ENCODE measurements at regions not wholly inside any gene's neighbourhood (a gene's known extent, or its start where the extent isn't known, plus 50 kb on each side); places are given as distances from the start of the nearest gene placed in this dataset.

- Mint-ChIP-seq H3K9me3 (no peaks in the 10 kb centered on the region), H3K27ac (no peak overlapping the region), H3K27me3 (no peaks in the 10 kb centered on the region), H3K4me3 (no peak overlapping the region), H3K36me3 (no peaks in the 10 kb centered on the region), H3K4me1 (ENCODE audit: low read depth) (no peaks in the 10 kb centered on the region)
- ChIA-PET CTCF (no interaction called here), POLR2A (no interaction called here)
- no peak for DNase-seq
- intact Hi-C loops (cut with micrococcal nuclease): no loop called here
These were observed 52.8 kb downstream of the PPP1R2C start for GRCh38 chrX:42725196-42725595.

- POLR2A ChIA-PET: no interaction called here
- Mint-ChIP-seq H3K4me3 (no peak overlapping the region), H3K27me3 (no peaks in the 10 kb centered on the region), H3K4me1 (ENCODE audit: low read depth) (no peaks in the 10 kb centered on the region), H3K27ac (no peak overlapping the region), H3K9me3 (no peaks in the 10 kb centered on the region), H3K36me3 (no peaks in the 10 kb centered on the region)
- no peak for DNase-seq
- CTCF ChIA-PET: no interaction called here
- intact Hi-C loops (cut with micrococcal nuclease): no loop called here
These were observed 57.8 kb downstream of the PPP1R2C start for GRCh38 chrX:42720209-42720608.

DNA sequence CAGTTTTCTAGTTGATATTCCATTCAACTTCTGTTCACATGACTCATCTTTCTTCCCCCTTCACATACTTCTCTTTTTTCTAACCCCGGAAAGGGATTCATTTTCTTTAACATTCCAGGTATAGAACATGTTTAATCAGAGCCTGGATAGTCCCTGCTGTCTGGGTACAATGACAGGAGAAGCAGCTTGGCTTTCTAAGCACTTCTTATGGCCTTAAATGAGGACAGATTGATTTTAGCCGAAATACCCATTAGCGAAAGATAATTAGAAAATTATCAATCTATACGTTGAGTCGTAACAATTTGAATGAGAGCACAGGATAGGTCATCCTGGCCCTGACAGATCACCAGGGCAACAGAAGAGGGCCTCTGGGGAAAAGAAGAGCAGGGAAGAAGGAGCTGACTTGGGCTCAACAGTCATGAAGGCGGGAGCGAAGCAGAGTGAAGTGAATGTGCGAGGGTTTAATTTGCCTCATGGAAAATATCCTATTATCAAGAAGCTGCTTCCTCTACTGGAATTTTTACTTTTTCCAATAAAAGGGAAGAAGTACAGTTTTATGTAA is 62.2 kb downstream of the PPP1R2C start:
- no peak overlapping the region for H3K4me3 Mint-ChIP-seq
- H3K27me3 Mint-ChIP-seq: no peaks in the 10 kb centered on the region
- DNase-seq: no peak
- no peaks in the 10 kb centered on the region for H3K36me3 Mint-ChIP-seq
- H3K4me1 Mint-ChIP-seq (ENCODE audit: low read depth): peaks cover 3% of the 10 kb centered on the region
- H3K27ac Mint-ChIP-seq: no peak overlapping the region
- POLR2A ChIA-PET: no interaction called here
- no peaks in the 10 kb centered on the region for H3K9me3 Mint-ChIP-seq
- intact Hi-C loops (cut with micrococcal nuclease): no loop called here
- CTCF ChIA-PET: interaction anchor here (0.8 to 1.2 kb wide), 4 partner anchors 10 to 542 kb away, joined by 3 read pairs; no protein-coding TSS in a partner anchor

- intact Hi-C loops (cut with micrococcal nuclease): no loop called here
- no peak overlapping the region for H3K4me3 Mint-ChIP-seq
- peak; percentile 51 for DNase-seq
- peaks cover 9% of the 10 kb centered on the region for H3K4me1 Mint-ChIP-seq (ENCODE audit: low read depth)
- H3K27me3 Mint-ChIP-seq: no peaks in the 10 kb centered on the region
- POLR2A ChIA-PET: no interaction called here
- CTCF ChIA-PET: interaction anchor here (0.6 to 1.2 kb wide), 5 partner anchors 9 to 543 kb away, joined by 3 read pairs; no protein-coding TSS in a partner anchor
- no peak overlapping the region for H3K27ac Mint-ChIP-seq
- H3K9me3 Mint-ChIP-seq: no peaks in the 10 kb centered on the region
- no peaks in the 10 kb centered on the region for H3K36me3 Mint-ChIP-seq
These were observed 62.8 kb downstream of the PPP1R2C start for GRCh38 chrX:42714981-42715700.

DNA sequence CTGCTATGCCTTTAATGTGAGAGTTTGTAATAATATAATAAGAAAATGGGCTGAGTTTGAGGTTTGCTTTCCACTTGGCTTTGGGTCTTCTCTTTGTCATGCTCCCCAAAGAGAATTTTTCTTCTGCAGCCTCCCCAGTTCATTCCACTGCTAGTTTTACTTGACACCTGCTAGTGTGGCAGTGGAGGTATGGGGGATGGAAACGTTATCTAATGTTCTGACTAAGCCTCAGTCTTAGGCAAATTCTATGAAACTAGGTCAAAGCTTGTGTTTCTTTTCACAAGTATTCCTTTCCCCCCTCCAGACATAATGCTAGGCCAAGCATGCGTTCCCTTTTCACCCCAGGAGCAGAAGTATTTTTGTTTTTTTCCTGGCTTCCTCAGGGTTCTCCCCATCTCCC is 67.5 kb downstream of the PPP1R2C start:
- H3K36me3 Mint-ChIP-seq: no peaks in the 10 kb centered on the region
- DNase-seq: no peak
- H3K27me3 Mint-ChIP-seq: no peaks in the 10 kb centered on the region
- ChIA-PET POLR2A (interaction anchor here (0.6 kb wide), 1 partner anchor 238 kb away, joined by 3 read pairs; no protein-coding TSS in a partner anchor), CTCF (no interaction called here)
- no peak overlapping the region for H3K4me3 Mint-ChIP-seq
- H3K27ac Mint-ChIP-seq: no peak overlapping the region
- no peaks in the 10 kb centered on the region for H3K9me3 Mint-ChIP-seq
- intact Hi-C loops (cut with micrococcal nuclease): no loop called here
- H3K4me1 Mint-ChIP-seq (ENCODE audit: low read depth): peaks cover 13% of the 10 kb centered on the region

- ChIA-PET POLR2A (no interaction called here), CTCF (no interaction called here)
- peaks cover 17% of the 10 kb centered on the region for H3K4me1 Mint-ChIP-seq (ENCODE audit: low read depth)
- no peak overlapping the region for H3K27ac Mint-ChIP-seq
- H3K4me3 Mint-ChIP-seq: no peak overlapping the region
- no peaks in the 10 kb centered on the region for H3K36me3 Mint-ChIP-seq
- H3K9me3 Mint-ChIP-seq: no peaks in the 10 kb centered on the region
- no peak for DNase-seq
- intact Hi-C loops (cut with micrococcal nuclease): no loop called here
- H3K27me3 Mint-ChIP-seq: no peaks in the 10 kb centered on the region
These were observed 69.7 kb downstream of the PPP1R2C start for GRCh38 chrX:42708222-42708621.

DNA sequence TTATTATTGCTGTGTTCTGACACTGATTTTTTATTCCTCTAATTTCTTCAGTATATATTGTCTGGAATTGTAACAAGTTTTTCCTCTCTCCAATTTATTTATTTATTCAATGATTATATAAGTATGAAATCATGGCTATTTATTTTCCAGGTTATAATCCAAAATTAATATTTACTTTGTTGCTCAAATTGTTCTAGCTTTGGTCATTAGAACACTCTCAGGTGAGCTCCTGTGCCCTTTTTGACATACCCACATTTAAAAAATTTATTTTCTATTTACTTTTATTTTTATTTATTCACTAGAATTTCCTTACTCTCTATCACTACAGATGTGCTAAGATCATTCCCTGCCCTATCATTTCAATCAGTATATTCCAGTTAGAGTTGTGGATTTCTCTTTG is 70.2 kb downstream of the PPP1R2C start:
- H3K36me3 Mint-ChIP-seq: no peaks in the 10 kb centered on the region
- CTCF ChIA-PET: no interaction called here
- H3K9me3 Mint-ChIP-seq: no peaks in the 10 kb centered on the region
- H3K27me3 Mint-ChIP-seq: no peaks in the 10 kb centered on the region
- no peak for DNase-seq
- H3K27ac Mint-ChIP-seq: no peak overlapping the region
- POLR2A ChIA-PET: no interaction called here
- intact Hi-C loops (cut with micrococcal nuclease): no loop called here
- no peak overlapping the region for H3K4me3 Mint-ChIP-seq
- peaks cover 17% of the 10 kb centered on the region for H3K4me1 Mint-ChIP-seq (ENCODE audit: low read depth)

DNA sequence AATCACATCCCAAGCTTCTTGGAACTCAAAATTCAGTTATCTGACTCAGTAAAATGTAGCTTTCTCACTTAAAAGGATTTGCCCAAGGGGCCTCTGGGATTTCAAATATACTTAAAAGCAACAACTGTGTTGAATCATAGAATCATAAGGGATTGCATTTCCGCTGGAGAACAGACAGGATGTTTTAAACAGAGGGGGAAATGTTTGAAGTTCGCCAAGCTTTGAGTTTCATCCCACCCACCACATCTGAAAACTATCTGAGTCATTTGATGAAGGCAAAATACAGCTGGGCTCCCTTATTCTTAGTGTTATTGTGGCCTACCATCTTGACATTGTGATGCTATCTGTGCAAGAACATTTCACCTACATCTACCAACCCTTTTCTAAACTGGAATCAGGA is 73.5 kb downstream of the PPP1R2C start:
- no peaks in the 10 kb centered on the region for H3K36me3 Mint-ChIP-seq
- no peak overlapping the region for H3K4me3 Mint-ChIP-seq
- POLR2A ChIA-PET: interaction anchor here (0.5 kb wide), 1 partner anchor 1200 kb away, joined by 4 read pairs; no protein-coding TSS in a partner anchor
- no peak for DNase-seq
- no peaks in the 10 kb centered on the region for H3K27me3 Mint-ChIP-seq
- H3K27ac Mint-ChIP-seq: no peak overlapping the region
- CTCF ChIA-PET: interaction anchor here (0.9 kb wide), 1 partner anchor 11 kb away, joined by 3 read pairs; no protein-coding TSS in a partner anchor
- peaks cover 4% of the 10 kb centered on the region for H3K4me1 Mint-ChIP-seq (ENCODE audit: low read depth)
- no peaks in the 10 kb centered on the region for H3K9me3 Mint-ChIP-seq
- intact Hi-C loops (cut with micrococcal nuclease): no loop called here

DNA sequence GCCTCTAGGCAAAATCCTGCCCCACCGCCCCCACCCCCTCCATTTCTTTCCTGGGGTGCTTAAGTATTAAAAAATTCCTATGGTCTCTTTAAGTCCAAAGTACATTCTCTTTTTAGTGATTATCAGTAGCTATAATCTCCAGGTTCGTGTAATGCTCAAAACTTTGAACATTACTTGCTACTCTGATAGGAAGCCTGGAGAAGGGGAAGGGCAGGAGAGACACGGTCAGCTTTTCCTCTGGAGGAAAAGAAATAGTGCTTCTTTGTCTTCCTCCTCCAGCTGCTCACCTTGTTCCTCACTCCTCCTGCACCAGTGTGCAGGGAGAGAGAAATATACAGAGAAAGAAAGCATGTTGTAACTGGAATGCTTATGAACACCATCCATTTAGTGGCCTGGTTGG is 80.4 kb downstream of the PPP1R2C start:
- no peak for DNase-seq
- intact Hi-C loops (cut with micrococcal nuclease): no loop called here
- H3K9me3 Mint-ChIP-seq: no peaks in the 10 kb centered on the region
- POLR2A ChIA-PET: no interaction called here
- no peaks in the 10 kb centered on the region for H3K27me3 Mint-ChIP-seq
- H3K4me1 Mint-ChIP-seq (ENCODE audit: low read depth): peaks cover 3% of the 10 kb centered on the region
- no peaks in the 10 kb centered on the region for H3K36me3 Mint-ChIP-seq
- CTCF ChIA-PET: no interaction called here
- H3K27ac Mint-ChIP-seq: no peak overlapping the region
- no peak overlapping the region for H3K4me3 Mint-ChIP-seq

GRCh38 chrX:42696536-42697124 is 81.3 kb downstream of the PPP1R2C start:
- ChIA-PET CTCF (no interaction called here), POLR2A (no interaction called here)
- H3K36me3 Mint-ChIP-seq: no peaks in the 10 kb centered on the region
- no peaks in the 10 kb centered on the region for H3K27me3 Mint-ChIP-seq
- H3K9me3 Mint-ChIP-seq: no peaks in the 10 kb centered on the region
- intact Hi-C loops (cut with micrococcal nuclease): no loop called here
- no peak for DNase-seq
- H3K4me3 Mint-ChIP-seq: no peak overlapping the region
- no peak overlapping the region for H3K27ac Mint-ChIP-seq
- peaks cover 3% of the 10 kb centered on the region for H3K4me1 Mint-ChIP-seq (ENCODE audit: low read depth)

DNA sequence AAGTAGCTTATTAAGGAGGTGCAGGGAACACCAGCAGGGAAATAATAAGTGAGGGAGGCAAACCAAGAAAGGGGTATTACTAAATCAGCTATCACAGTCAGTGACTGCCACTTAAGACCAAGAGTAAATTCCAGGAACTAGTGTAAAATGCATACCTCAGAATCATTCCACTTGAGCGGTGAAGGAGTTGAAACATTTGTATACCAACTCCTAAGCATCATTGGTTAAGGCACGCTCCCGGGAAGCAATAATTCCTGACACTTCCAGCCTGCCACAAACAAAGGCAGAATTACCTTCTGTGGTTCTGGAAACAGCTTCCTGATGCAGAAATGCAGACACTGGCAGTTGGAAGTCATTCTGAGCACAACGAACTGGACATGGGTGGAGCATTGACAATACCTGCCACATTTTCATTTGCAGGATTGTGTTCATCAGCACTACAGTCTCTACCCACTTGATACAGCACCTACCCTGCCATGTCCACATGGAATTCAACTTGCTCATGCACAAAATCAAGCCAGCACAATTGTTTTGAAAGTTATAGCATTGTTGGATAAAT is 82.1 kb downstream of the PPP1R2C start:
- CTCF ChIA-PET: no interaction called here
- H3K9me3 Mint-ChIP-seq: no peaks in the 10 kb centered on the region
- H3K36me3 Mint-ChIP-seq: no peaks in the 10 kb centered on the region
- H3K27me3 Mint-ChIP-seq: no peaks in the 10 kb centered on the region
- POLR2A ChIA-PET: no interaction called here
- no peak overlapping the region for H3K27ac Mint-ChIP-seq
- intact Hi-C loops (cut with micrococcal nuclease): no loop called here
- no peak for DNase-seq
- peaks cover 3% of the 10 kb centered on the region for H3K4me1 Mint-ChIP-seq (ENCODE audit: low read depth)
- no peak overlapping the region for H3K4me3 Mint-ChIP-seq

- H3K9me3 Mint-ChIP-seq: no peaks in the 10 kb centered on the region
- H3K27me3 Mint-ChIP-seq: no peaks in the 10 kb centered on the region
- DNase-seq: peak; percentile 34
- ChIA-PET CTCF (no interaction called here), POLR2A (no interaction called here)
- peaks cover 3% of the 10 kb centered on the region for H3K4me1 Mint-ChIP-seq (ENCODE audit: low read depth)
- H3K4me3 Mint-ChIP-seq: no peak overlapping the region
- intact Hi-C loops (cut with micrococcal nuclease): no loop called here
- H3K27ac Mint-ChIP-seq: no peak overlapping the region
- no peaks in the 10 kb centered on the region for H3K36me3 Mint-ChIP-seq
These were observed 83.6 kb downstream of the PPP1R2C start for GRCh38 chrX:42694260-42694815.
